Chondrocyte (in vitro differentiated cells): ENCODE measurements at regions not wholly inside any gene's neighbourhood (a gene's known extent, or its start where the extent isn't known, plus 50 kb on each side); places are given as distances from the start of the nearest gene placed in this dataset.

Experiments used
- DNase-seq: peaks from one replicate; pipeline ENCODE4 v3.0.0; 2021; ENCODE audit warnings: mixed read lengths, low spot score
- H3K27ac Mint-ChIP-seq: one replicate; pipeline ENCODE4 v1.8.0; 2021; ENCODE audit warnings: mild to moderate bottlenecking, moderate library complexity, mixed read lengths; ENCODE audit not compliant: unreplicated experiment
- H3K27me3 Mint-ChIP-seq: 2 replicates; pipeline ENCODE4 v1.8.0; 2021; ENCODE audit warnings: low read depth, mixed read lengths
- H3K36me3 Mint-ChIP-seq: 2 replicates; pipeline ENCODE4 v1.8.0; 2021; ENCODE audit warnings: low read depth, mixed read lengths
- H3K4me1 Mint-ChIP-seq: 2 replicates; pipeline ENCODE4 v1.8.0; 2021; ENCODE audit warnings: low read depth, mild to moderate bottlenecking, mixed read lengths
- H3K4me3 Mint-ChIP-seq: one replicate; pipeline ENCODE4 v1.8.0; 2021; ENCODE audit warnings: mild to moderate bottlenecking, moderate library complexity, mixed read lengths; ENCODE audit not compliant: unreplicated experiment
- H3K9me3 Mint-ChIP-seq: 2 replicates; pipeline ENCODE4 v1.8.0; 2021; ENCODE audit warnings: low read depth, mixed read lengths
- TF ChIP-seq, protein P1 (sequence below): fragments of 200-600 bp; sonication (generic); IDR thresholded peaks from 2 replicates; pipeline ENCODE4 v1.5.0; 2021; ENCODE audit warnings: antibody characterized with exemption, mild to moderate bottlenecking, moderate library complexity

DNA sequence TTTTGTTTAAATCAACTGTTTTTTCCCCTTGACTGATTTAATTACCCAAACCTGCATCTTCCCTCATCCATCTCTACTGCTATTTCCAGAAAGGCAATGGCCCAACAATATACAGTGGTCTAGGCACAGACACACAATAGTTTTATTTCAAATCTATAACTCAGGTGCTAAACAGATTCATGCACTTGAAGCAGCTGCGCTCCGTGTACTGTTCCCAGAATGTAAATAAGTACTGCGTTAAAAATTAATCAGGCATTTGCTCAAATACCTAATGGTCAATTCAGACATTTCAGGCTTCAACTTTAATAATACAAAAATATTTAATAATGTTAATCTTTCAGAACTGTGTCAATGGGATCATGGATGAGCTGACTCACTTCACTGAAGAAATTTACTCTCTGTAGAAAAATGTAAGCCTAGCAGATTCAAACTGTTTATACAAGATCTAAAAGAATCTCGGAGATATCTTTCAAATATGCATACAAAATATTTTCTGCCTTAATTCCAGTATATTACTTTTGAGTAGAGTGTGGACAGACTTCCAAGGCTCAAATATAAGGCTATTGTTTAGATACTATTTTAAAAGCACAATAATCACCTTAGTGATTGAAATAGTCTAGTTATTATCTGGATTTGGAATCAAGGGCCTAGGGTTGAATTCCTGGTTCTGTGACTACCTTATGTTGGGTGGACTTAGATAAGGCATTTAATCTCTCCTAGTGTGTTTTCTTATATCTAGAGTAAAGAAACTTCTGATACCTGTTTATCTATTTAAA lies 97.4 kb upstream of the PSMD7 start:
- Mint-ChIP-seq H3K27ac (no peak overlapping the region), H3K36me3 (no peaks in the 10 kb centered on the region), H3K4me3 (no peak overlapping the region), H3K9me3 (no peaks in the 10 kb centered on the region), H3K27me3 (no peaks in the 10 kb centered on the region), H3K4me1 (peaks cover 4% of the 10 kb centered on the region)
- TF ChIP-seq, protein P1, sequence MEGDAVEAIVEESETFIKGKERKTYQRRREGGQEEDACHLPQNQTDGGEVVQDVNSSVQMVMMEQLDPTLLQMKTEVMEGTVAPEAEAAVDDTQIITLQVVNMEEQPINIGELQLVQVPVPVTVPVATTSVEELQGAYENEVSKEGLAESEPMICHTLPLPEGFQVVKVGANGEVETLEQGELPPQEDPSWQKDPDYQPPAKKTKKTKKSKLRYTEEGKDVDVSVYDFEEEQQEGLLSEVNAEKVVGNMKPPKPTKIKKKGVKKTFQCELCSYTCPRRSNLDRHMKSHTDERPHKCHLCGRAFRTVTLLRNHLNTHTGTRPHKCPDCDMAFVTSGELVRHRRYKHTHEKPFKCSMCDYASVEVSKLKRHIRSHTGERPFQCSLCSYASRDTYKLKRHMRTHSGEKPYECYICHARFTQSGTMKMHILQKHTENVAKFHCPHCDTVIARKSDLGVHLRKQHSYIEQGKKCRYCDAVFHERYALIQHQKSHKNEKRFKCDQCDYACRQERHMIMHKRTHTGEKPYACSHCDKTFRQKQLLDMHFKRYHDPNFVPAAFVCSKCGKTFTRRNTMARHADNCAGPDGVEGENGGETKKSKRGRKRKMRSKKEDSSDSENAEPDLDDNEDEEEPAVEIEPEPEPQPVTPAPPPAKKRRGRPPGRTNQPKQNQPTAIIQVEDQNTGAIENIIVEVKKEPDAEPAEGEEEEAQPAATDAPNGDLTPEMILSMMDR, result no peak
- no peak for DNase-seq

DNA sequence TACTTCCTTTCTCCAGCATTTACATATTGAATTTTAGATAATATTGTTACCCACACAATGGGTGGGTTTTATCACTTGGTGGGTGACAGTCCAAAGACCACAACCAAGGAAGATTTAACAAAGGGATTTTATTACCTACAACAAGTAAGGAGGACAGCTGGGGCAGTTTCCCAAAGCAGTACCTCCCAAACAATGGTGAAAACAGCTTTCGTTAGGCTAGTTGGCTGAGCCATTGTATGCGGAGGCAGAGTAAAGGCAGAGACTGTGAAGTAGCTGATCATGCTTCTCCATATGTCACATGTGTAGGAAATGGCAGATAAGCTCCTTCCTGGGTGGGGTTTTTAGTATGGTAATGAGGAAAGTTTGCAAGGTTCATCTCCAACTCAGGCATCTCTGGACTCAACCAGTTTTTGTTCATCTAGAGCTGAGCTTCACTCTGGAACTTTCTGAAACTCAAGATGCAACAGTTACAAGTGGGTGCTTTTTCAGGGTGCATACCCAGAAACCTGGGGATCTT lies 104.3 kb upstream of the PSMD7 start:
- no peaks in the 10 kb centered on the region for H3K36me3 Mint-ChIP-seq
- peaks cover 2% of the 10 kb centered on the region for H3K4me1 Mint-ChIP-seq
- H3K27me3 Mint-ChIP-seq, result peaks cover 3% of the 10 kb centered on the region
- no peak for DNase-seq
- peaks cover 7% of the 10 kb centered on the region for H3K9me3 Mint-ChIP-seq
- no peak overlapping the region for H3K27ac Mint-ChIP-seq
- TF ChIP-seq, protein P1, result no peak
- no peak overlapping the region for H3K4me3 Mint-ChIP-seq

DNA sequence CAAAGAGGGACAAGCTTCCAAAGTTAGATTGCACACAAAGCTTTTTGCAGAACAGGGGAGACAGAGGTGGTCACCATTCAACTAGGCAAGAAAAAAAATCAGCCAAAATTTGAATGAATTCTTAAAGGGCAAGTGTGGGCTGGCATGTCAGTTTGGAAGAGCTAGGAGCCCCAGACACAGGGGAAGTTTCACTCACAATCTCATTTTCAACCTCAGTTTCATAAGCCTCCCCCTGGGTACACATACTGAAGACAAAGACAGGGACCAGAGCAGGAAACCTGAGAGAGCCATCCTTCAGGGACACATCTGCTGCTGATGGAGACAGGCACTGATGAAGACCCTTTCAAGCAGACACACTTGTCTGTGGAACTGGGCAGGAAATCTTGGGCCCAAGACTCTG lies 106.3 kb upstream of the PSMD7 start:
- Mint-ChIP-seq H3K36me3 (no peaks in the 10 kb centered on the region), H3K27me3 (peaks cover 3% of the 10 kb centered on the region), H3K4me1 (peaks cover 12% of the 10 kb centered on the region), H3K27ac (no peak overlapping the region), H3K9me3 (peaks cover 10% of the 10 kb centered on the region), H3K4me3 (no peak overlapping the region)
- TF ChIP-seq, protein P1, result no peak
- no peak for DNase-seq

DNA sequence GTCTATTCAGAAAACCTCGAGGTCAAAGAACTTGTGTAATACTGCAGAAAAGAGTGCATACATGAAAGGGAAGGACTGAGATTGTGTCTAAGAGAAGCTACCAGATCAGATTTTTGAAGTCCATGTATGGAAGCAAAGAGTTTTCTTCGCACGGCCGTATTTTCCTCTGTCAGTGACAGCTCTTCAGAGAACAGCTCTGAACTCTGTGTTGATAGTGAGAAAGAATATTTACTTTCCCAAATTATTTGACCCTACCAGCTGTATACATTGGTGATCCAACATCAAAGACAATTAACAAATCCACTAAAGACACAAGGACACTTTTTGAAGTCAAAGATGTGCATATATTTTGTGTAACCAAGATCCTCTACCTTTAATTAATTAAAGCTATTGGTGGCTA lies 107.8 kb upstream of the PSMD7 start:
- Mint-ChIP-seq H3K27me3 (peaks cover 3% of the 10 kb centered on the region), H3K27ac (no peak overlapping the region), H3K4me1 (peaks cover 12% of the 10 kb centered on the region), H3K9me3 (peaks cover 10% of the 10 kb centered on the region), H3K4me3 (no peak overlapping the region), H3K36me3 (no peaks in the 10 kb centered on the region)
- TF ChIP-seq, protein P1, result no peak
- no peak for DNase-seq

DNA sequence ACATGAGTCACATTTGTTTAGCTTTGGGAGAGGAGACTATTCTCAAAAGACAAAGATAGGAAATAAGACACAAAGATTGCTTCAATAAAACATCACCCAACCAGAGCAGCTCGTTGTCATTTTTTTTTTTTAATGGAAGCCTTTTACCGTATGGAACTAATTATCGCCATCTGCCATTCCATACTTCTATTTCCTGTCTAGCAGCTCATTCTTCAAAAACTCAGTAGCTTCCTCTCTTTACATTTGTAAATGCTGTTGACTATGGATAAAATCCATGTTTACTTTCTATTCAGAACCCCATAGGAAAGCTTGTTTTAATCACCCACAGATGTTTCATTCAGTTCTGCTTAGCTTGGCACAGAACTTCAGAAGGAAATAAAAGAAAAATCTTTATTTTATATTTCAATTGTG lies 110.0 kb upstream of the PSMD7 start:
- DNase-seq, result no peak

More for the DNA sequence above, 110.0 kb upstream of the PSMD7 start:
- Mint-ChIP-seq H3K27me3 (no peaks in the 10 kb centered on the region), H3K36me3 (peaks cover 3% of the 10 kb centered on the region), H3K4me1 (peaks cover 12% of the 10 kb centered on the region), H3K27ac (no peak overlapping the region), H3K4me3 (no peak overlapping the region), H3K9me3 (peaks cover 23% of the 10 kb centered on the region)
- TF ChIP-seq, protein P1, result no peak
